GM10248 (cell line): ENCODE measurements at regions not wholly inside any gene's neighbourhood (a gene's known extent, or its start where the extent isn't known, plus 50 kb on each side); places are given as distances from the start of the nearest gene placed in this dataset.

Experiments
- CTCF ChIA-PET: fragments of 300-600 bp; sonication (Branson Sonifier 250); formaldehyde crosslinking; extraction: SDS; loops from one replicate; lab custom pipeline; 2021; ENCODE audit warnings: antibody characterized with exemption; lab: Yijun Ruan, JAX
- POLR2A ChIA-PET: fragments of 350-650 bp; sonication (Branson Sonifier 250); formaldehyde crosslinking; extraction: SDS; loops from one replicate; lab custom pipeline; 2020; ENCODE audit warnings: antibody characterized with exemption; lab: Yijun Ruan, JAX
- DNase-seq: peaks from one replicate; pipeline ENCODE4 v3.0.0; 2012; ENCODE audit errors: extremely low spot score
- TF ChIP-seq, protein P1 (sequence below): IDR thresholded peaks from 2 replicates; pipeline ENCODE4 v1.5.1; 2012; ENCODE audit warnings: mild to moderate bottlenecking, low read depth; ENCODE audit errors: extremely low read depth, missing control alignments, control extremely low read depth

GRCh38 chr4:4613641-4614286 is 71.9 kb upstream of the STX18 start:
- ChIA-PET CTCF (no interaction called here), POLR2A (no interaction called here)
- TF ChIP-seq, protein P1, sequence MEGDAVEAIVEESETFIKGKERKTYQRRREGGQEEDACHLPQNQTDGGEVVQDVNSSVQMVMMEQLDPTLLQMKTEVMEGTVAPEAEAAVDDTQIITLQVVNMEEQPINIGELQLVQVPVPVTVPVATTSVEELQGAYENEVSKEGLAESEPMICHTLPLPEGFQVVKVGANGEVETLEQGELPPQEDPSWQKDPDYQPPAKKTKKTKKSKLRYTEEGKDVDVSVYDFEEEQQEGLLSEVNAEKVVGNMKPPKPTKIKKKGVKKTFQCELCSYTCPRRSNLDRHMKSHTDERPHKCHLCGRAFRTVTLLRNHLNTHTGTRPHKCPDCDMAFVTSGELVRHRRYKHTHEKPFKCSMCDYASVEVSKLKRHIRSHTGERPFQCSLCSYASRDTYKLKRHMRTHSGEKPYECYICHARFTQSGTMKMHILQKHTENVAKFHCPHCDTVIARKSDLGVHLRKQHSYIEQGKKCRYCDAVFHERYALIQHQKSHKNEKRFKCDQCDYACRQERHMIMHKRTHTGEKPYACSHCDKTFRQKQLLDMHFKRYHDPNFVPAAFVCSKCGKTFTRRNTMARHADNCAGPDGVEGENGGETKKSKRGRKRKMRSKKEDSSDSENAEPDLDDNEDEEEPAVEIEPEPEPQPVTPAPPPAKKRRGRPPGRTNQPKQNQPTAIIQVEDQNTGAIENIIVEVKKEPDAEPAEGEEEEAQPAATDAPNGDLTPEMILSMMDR = no peak
- DNase-seq = no peak

GRCh38 chr4:4613126-4613465 is 71.2 kb upstream of the STX18 start:
- CTCF ChIA-PET = no interaction called here
- DNase-seq = no peak
- TF ChIP-seq, protein P1 = no peak
- POLR2A ChIA-PET = no interaction called here

GRCh38 chr4:4610672-4611071 is 68.8 kb upstream of the STX18 start:
- TF ChIP-seq, protein P1 = no peak
- ChIA-PET CTCF (no interaction called here), POLR2A (no interaction called here)
- no peak for DNase-seq

DNA sequence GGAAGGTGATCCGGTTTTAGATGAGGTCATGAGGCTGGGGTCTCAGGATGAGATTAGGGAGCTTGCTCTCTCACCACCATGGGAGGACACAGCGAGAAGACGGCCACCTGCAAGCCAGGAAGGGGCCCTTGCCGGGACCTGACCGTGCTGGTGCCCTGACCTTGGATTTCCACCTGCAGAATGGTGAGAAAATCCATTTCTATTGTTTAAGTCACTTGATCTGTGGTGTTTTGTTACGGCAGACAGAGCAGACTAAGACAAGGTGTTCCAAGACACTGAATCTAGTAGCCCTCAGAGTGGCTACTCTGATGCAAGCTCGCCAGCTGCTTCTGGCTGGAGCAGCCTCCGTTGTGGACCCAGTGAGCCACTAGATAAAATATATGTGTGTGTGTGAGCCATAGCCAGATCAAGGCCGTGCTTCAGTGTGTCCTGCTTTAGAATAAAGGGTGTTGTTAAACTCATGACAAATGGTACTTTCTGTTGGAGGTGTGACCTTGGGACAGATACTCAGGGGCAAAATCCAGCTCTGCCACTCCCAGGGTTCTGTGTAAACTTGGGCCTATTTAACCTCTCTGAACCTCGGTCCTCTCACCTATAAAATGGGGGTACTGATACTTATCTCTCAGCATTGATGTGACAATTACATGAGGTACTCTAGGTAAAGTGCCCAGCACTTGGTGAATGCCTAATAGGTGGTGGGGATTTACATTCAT is 67.9 kb upstream of the STX18 start:
- no peak for DNase-seq
- TF ChIP-seq, protein P1 = no peak
- ChIA-PET POLR2A (no interaction called here), CTCF (interaction anchor here (1.4 kb wide), 1 partner anchor 1203 kb away, joined by 3 read pairs; no protein-coding TSS in a partner anchor)

DNA sequence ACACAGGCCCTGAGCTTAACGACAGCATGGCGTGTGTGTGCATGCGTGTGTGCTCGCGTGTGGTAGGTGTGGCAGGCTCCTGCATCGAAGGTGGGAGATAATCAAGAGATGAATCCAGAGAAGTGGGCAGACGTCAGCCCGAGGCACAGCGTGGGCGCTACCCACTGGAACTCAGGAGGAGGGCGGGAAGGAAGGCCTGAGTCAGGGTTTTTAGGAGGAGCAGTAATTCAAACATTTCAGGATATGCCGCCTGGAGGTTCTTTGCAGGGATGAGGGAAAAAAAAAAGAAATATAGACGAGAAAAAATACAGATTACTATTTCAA is 66.3 kb upstream of the STX18 start:
- TF ChIP-seq, protein P1 = no peak
- POLR2A ChIA-PET = no interaction called here
- CTCF ChIA-PET = interaction anchor here (1.1 kb wide), 1 partner anchor 12 kb away, joined by 3 read pairs; no protein-coding TSS in a partner anchor
- no peak for DNase-seq

- CTCF ChIA-PET = interaction anchor here (1.1 to 1.2 kb wide), 3 partner anchors 9 to 61 kb away, joined by 3 read pairs; no protein-coding TSS in a partner anchor
- POLR2A ChIA-PET = no interaction called here
- TF ChIP-seq, protein P1 = no peak
- no peak for DNase-seq
These were observed 65.7 kb upstream of the STX18 start for GRCh38 chr4:4607336-4608213.
